Fibroblast of lung (primary cell): ENCODE measurements at regions not wholly inside any gene's neighbourhood (a gene's known extent, or its start where the extent isn't known, plus 50 kb on each side); places are given as distances from the start of the nearest gene placed in this dataset.

Source experiments
- DNase-seq, 2 donors: peaks; one replicate each; pipeline versions ENCODE4 v3.0.0 to v3.0.0-alpha.2; 2010; ENCODE audit warnings: low read depth in 2 of 2
- H2AFZ ChIP-seq: 2 replicates; pipeline ENCODE4 v1.5.1; 2012; ENCODE audit warnings: low read length, control low read depth, inconsistent platforms
- H3K27ac ChIP-seq: 2 replicates; pipeline ENCODE4 v1.5.1; 2011; ENCODE audit warnings: low read length, control low read depth; ENCODE audit not compliant: insufficient read depth
- H3K27me3 ChIP-seq: 2 replicates; pipeline ENCODE4 v1.5.1; 2011; ENCODE audit warnings: mild to moderate bottlenecking, low read length; ENCODE audit not compliant: control insufficient read depth, insufficient read depth
- H3K36me3 ChIP-seq: 2 replicates; pipeline ENCODE4 v1.5.1; 2011; ENCODE audit warnings: low read length; ENCODE audit not compliant: control insufficient read depth, insufficient read depth
- H3K4me1 ChIP-seq: 2 replicates; pipeline ENCODE4 v1.5.1; 2011; ENCODE audit warnings: low read length; ENCODE audit not compliant: control insufficient read depth, insufficient read depth; ENCODE audit errors: extremely low read depth
- H3K4me2 ChIP-seq: 2 replicates; pipeline ENCODE4 v1.5.1; 2011; ENCODE audit warnings: low read length, control low read depth; ENCODE audit not compliant: insufficient read depth; ENCODE audit errors: extremely low read depth
- H3K4me3 ChIP-seq, 4 experiments: fragments of 200-600 bp in 1 of 4; sonication (generic) in 1 of 4; replicated peaks in 1 of 4; 2 replicates each; pipeline ENCODE4 v1.5.1; 2011 to 2016; ENCODE audit warnings: low read length in 4 of 4, low read depth in 3 of 4, mild to moderate bottlenecking in 3 of 4, control low read depth in 2 of 4, inconsistent platforms in 1 of 4, mixed read lengths in 1 of 4; ENCODE audit not compliant: insufficient read depth in 1 of 4; ENCODE audit errors: control extremely low read depth in 1 of 4
- H3K79me2 ChIP-seq: 2 replicates; pipeline ENCODE4 v1.5.1; 2012; ENCODE audit warnings: mild to moderate bottlenecking, low read length, inconsistent platforms; ENCODE audit not compliant: control insufficient read depth, insufficient read depth
- H3K9ac ChIP-seq: 2 replicates; pipeline ENCODE4 v1.5.1; 2011; ENCODE audit warnings: mild to moderate bottlenecking, low read length, control low read depth; ENCODE audit not compliant: insufficient read depth
- H3K9me3 ChIP-seq: 2 replicates; pipeline ENCODE4 v1.5.1; 2012; ENCODE audit warnings: low read depth, low read length; ENCODE audit not compliant: control insufficient read depth, insufficient read depth
- H4K20me1 ChIP-seq: 2 replicates; pipeline ENCODE4 v1.5.1; 2011; ENCODE audit warnings: low read length; ENCODE audit not compliant: control insufficient read depth, insufficient read depth; ENCODE audit errors: extremely low read depth
- CTCF ChIP-seq, 2 donors: IDR thresholded peaks in 1 of 2; conservative IDR thresholded peaks in 1 of 2; 1 replicate in 1 of 2; 2 replicates in 1 of 2; pipeline ENCODE4 v1.5.1; 2011 to 2012; ENCODE audit warnings: low read length in 2 of 2, control low read depth in 1 of 2, inconsistent platforms in 1 of 2, low read depth in 1 of 2, mild to moderate bottlenecking in 1 of 2
- EZH2 ChIP-seq: IDR thresholded peaks from 2 replicates; pipeline ENCODE4 v1.5.1; 2012; ENCODE audit warnings: low read length, control low read depth, mild to moderate bottlenecking; ENCODE audit errors: missing control alignments

GRCh38 chr4:24228692-24229091 is 338.8 kb upstream of the PPARGC1A start:
- no peak for DNase-seq
- H4K20me1 ChIP-seq: no peaks in the 10 kb centered on the region
- H3K79me2 ChIP-seq: no peaks in the 10 kb centered on the region
- H3K9ac ChIP-seq: no peak overlapping the region
- H3K27ac ChIP-seq: no peak overlapping the region
- no peaks in the 10 kb centered on the region for H3K36me3 ChIP-seq
- H3K4me2 ChIP-seq: no peak overlapping the region
- no peaks in the 10 kb centered on the region for H3K4me1 ChIP-seq
- H3K4me3 ChIP-seq: no peak overlapping the region
- TF ChIP-seq EZH2 (no peak), CTCF (conservative IDR thresholded peaks at IDR 0.05 in 1 of 2, IDR thresholded peaks at IDR 0.05 in 1 of 2; ENCODE audit: low read depth in 1 of 2, low read length in 2 of 2) (no peak)
- no peaks in the 10 kb centered on the region for H3K27me3 ChIP-seq
- H2AFZ ChIP-seq: no peak overlapping the region
- no peaks in the 10 kb centered on the region for H3K9me3 ChIP-seq

GRCh38 chr4:24226667-24227066 is 336.8 kb upstream of the PPARGC1A start:
- H3K79me2 ChIP-seq: no peaks in the 10 kb centered on the region
- H3K36me3 ChIP-seq: no peaks in the 10 kb centered on the region
- no peak overlapping the region for H3K9ac ChIP-seq
- no peak overlapping the region for H3K4me3 ChIP-seq
- no peak overlapping the region for H2AFZ ChIP-seq
- H3K27me3 ChIP-seq: no peaks in the 10 kb centered on the region
- H3K4me2 ChIP-seq: peak overlapping the region; percentile 41
- H3K27ac ChIP-seq: no peak overlapping the region
- TF ChIP-seq EZH2 (no peak), CTCF (conservative IDR thresholded peaks at IDR 0.05 in 1 of 2, IDR thresholded peaks at IDR 0.05 in 1 of 2; ENCODE audit: low read depth in 1 of 2, low read length in 2 of 2) (no peak)
- no peaks in the 10 kb centered on the region for H3K9me3 ChIP-seq
- DNase-seq: peak; percentile 57 to 67
- no peaks in the 10 kb centered on the region for H3K4me1 ChIP-seq
- H4K20me1 ChIP-seq: no peaks in the 10 kb centered on the region

- Histone ChIP-seq H3K4me2 (peak overlapping the region; percentile 46), H2AFZ (no peak overlapping the region)
Observed at GRCh38 chr4:24226023-24226422, 336.2 kb upstream of the PPARGC1A start.

More at GRCh38 chr4:24226023-24226422, 336.2 kb upstream of the PPARGC1A start:
- Histone ChIP-seq H3K4me1 (no peaks in the 10 kb centered on the region), H4K20me1 (no peaks in the 10 kb centered on the region), H3K27me3 (no peaks in the 10 kb centered on the region), H3K36me3 (no peaks in the 10 kb centered on the region), H3K9ac (no peak overlapping the region), H3K27ac (no peak overlapping the region), H3K4me3 (no peak overlapping the region), H3K79me2 (no peaks in the 10 kb centered on the region), H3K9me3 (no peaks in the 10 kb centered on the region)
- TF ChIP-seq EZH2 (no peak), CTCF (conservative IDR thresholded peaks at IDR 0.05 in 1 of 2, IDR thresholded peaks at IDR 0.05 in 1 of 2; ENCODE audit: low read depth in 1 of 2, low read length in 2 of 2) (no peak)
- peak; percentile 26 to 47 for DNase-seq
